Hematopoietic multipotent progenitor cell treated with erythropoietin and hydrocortisone succinate and interleukin-3 and kit ligand, for 4 days (in vitro differentiated cells): ENCODE measurements at regions not wholly inside any gene's neighbourhood (a gene's known extent, or its start where the extent isn't known, plus 50 kb on each side); places are given as distances from the start of the nearest gene placed in this dataset.
"Not testable (repeated sequence)": the region's sequence is repeated elsewhere in the genome, so short reads cannot be mapped to it uniquely, and the experiment has no call there.

Experiments
- DNase-seq: peaks from one replicate; pipeline ENCODE4 v3.0.0-alpha.2; 2015

DNA sequence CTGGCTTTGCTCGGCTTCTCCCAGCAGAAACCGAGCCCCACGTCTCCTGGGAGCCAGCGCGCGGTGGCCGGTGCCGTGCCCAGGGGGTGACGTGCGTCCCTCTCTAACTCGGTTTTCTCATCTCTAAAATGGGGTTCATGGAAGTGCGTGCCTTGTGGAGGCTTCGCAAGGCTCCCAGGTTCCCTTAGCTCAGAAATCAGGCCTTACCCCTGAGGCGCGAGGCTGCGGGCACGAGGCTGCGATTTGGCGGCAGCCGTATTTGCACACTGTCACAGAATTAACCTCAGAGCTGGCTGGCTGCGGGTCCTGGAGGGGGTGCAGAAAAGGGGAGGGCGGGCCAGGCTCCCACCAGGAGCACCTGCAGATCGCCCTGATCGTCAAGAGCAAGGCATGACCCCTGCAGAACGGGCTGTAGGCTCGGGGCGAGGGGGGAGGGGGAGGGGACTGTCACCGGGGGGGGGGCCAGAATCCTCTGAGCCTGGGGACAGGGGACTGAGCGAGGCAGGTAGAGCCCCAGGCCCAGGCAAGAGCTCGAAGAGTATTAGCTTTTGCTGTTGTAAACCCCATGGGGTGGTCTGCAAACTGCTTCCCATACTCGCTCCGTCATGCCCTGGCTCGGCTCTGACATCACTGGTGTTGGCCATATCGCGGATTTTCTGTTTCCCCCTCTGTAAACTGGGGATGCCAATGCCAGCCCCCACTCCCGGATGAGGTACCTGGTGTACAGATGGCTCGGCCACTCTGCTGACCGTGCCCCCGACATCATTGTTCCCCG, 62.2 kb downstream of the CCNE1 start:
- DNase-seq = no peak

DNA sequence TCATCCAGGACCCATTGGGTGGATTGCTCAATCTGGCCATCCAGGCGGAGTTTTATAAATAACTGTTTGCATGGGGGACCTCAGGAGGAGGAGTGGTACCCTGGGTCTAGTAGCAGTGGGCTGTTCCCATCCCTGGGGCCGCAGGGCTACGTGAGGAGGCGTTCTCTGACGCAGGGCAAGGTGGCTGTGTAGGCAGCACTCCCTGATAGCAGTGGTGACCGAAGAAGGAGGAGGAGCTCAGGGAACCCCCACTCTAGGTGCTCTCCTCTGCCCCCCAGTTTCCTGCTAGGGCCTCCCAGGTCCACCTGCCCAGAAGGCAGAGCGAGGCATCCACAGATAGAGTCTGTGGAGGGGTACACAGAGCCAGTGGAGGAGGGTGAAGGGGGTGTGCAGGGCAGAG, 64.1 kb downstream of the CCNE1 start:
- DNase-seq = no peak

DNA sequence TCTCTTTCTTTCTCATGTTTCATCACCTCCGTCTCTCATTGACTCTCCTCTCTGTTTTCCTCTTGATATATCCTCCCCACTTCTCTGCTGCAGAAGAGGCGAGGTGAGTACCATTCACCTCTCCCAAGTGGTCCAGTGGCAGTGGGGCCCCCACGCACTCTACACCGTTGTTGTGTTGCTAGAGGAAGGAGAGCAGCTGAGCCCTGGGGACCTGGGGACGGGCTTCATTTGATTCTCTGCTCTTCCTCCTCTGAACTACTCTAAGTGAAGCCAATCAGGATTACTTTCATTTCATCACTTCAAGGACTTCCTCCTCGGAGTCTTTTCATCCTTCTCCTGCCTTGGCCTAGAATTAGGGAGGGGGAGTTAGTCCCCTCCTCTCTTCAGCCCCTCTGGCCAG, 64.6 kb downstream of the CCNE1 start:
- DNase-seq = no peak

DNA sequence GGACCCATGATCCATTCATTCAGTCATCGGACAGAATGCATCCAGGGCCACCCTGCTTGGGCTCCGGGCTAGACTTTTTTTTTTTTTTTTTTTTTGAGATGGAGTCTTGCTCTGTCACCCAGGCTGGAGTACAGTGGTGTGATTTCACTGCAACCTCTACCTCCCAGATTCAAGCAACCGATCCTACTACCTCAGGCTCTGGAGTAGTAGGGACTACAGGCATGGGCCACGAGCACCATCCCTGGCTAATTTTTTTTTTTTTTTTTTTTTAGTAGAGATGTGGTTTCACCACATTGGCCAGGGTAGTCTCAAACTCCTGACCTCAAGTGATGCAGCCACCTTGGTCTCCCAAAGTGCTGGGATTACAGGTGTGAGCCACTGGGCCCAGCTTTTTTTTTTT, 65.1 kb downstream of the CCNE1 start:
- not testable (repeated sequence) for DNase-seq

DNA sequence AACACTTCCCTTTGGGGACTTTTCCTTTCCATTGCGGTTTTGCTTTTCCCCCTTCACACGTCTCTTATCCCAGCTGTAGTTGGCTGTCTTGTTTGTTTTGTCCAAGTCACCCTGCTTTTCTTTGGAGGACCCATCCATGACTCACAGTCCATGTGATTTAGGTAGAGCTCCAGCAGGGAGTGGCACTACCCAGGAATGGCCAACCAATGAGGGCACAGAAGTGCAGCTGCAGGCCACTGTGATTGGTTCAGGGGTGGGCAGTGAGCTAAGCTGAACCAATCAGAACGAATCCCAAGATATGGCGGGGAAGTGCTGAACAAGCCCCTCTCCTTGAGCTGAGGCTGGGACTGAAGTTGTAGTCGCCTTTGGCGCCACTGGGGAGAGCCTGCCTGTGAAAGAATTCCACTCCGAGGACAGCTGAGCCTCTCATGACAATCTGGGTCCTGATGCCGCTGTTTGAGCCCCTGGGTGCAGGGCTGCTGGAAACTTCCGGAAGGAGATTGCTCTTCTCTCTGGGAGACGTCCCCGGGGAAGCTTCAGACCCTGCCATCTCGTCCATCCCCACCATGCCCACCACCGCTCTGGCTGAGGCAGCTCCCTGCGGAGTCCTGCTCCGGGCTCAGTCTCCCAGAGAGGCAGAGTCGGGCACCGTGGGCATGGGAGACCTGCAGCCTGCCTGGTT, 62.9 kb upstream of the URI1 start:
- DNase-seq = peak; percentile 40

DNA sequence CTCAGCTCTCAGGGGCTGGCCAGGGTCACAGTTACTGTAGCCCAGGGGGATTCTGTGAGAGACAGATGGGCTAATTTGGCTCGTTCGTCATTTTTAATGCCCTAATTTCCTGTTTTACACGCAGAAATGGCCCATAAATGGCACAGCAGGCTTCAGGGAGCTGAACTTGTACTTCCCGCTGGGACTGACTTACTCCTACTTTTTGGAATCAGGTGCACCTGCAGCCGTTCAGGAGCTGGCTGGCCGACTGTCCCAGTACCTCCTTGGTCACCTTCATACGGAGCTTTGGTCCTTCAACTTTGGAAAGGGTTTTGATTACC, 62.4 kb upstream of the URI1 start:
- DNase-seq = no peak

DNA sequence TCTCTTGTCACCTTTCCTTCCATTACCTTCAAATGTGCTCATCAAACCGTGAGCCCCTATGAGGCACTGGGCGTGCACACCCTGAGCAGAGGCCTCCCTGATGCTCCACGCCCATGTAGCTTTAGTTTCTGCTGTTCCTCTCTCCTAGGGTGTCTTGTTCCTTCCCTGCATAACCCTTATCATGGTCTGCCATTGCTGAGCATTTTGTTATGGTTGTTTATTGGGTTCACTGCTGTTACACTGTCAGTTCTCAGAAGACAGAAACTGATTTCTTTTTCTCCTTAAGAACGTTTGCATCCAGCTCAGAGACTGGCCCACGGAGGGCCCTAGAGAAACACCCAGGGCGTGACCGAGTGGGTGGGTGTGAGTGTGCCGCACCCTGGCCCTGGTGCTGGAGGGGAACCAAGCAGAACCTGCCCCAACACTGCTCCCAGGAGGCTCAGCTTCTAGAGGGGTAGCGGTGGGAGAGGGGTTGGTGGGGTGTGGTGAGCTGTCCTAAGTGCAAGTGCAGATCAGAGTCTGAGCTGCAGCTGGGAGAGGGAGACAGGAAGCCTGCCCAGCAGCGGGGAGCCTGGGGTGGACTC, 61.4 kb upstream of the URI1 start:
- peak; percentile 33 for DNase-seq

DNA sequence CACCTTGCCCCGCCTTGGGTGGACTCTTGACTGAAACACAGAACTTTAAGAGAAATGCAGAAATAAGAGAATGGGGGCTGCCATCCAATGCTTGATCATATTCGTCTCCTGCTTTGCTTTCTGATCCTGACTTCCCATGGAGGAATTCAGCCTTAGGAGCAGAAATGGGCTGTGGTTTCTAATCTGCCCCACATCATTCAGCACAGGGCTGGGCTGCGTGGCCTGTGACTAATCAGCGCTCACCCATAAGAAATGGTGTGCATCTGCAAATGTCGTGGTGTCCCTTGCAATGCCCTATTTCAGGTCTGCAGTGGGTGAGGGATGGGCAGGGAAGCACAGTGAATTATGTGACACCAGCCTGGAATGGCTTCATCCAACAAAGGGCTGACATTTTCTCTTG, 60.7 kb upstream of the URI1 start:
- DNase-seq = no peak

DNA sequence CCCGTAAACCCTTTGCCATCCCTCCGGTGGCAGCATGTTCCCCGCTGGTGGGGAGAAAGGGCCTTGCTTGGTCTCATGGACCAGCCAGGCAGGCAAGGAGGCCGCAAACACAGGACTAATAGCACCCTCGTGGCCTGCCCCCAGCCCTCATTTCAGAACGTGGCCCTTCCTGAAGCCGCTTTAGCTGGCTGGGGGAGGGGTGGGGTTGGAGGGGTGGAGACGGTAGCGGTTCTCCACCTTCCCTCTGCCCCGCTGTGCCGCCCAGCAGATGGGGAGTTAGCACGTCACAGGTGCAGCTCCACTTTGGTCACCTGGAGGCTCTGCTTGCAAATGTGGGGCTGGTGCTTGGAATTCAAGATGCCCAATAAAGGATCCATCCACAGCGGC, 59.3 kb upstream of the URI1 start:
- DNase-seq = no peak

DNA sequence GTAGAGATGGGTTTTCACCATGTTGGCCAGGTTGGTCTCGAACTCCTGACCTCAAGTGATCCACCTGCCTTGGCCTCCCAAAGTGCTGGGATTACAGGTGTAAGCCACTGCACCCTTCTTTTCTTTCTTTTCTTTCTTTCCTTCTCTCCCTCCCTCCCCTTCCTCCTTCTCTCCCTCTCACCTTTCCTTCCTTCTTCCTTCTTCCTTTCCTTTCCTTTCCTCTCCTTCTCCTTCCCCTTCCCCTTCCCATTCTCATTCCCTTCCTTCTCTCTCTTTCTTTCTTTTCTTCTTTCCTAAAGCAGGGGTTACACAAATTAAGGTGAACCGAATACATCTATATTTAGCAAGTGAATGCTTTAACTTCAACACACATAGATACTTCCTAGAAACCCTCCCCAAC, 58.0 kb upstream of the URI1 start:
- no peak for DNase-seq

DNA sequence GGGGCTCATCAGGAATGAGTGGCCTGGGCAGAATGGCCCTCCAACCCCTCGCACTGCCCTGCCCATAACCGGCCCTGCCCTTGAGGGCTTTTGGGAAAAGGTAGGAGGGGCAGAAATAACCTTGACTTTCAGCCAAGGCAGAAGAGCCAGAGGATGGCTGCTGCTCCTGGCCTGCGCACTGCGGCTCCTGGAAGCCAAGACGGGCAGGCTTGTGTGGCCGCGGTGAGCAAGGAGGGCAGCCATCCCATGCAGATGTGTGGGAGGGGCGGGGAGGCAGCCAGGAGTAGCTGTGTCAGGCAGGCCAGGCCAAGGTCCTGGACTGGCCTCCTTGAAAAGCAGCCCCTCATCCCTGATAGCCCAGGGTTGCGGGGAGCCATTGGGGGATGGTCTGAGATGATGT, 57.6 kb upstream of the URI1 start:
- DNase-seq = no peak

DNA sequence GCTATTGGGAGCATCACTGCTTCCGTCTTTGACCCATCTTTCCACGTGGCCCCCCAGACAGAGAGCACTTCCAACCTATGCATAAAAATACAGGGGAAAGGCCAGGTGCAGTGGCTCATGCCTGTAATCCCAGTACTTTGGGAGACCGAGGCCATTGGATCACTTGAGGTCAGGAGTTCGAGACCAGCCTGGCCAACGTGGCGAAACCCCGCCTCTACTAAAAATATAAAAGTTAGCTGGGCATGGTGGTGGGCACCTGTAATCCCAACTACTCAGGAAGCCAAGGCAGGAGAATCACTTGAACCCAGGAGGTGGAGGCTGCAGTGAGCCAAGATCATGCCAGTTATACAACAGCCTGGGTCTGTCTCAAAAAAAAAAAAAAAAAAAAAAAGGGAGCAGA, 55.9 kb upstream of the URI1 start:
- not testable (repeated sequence) for DNase-seq

DNA sequence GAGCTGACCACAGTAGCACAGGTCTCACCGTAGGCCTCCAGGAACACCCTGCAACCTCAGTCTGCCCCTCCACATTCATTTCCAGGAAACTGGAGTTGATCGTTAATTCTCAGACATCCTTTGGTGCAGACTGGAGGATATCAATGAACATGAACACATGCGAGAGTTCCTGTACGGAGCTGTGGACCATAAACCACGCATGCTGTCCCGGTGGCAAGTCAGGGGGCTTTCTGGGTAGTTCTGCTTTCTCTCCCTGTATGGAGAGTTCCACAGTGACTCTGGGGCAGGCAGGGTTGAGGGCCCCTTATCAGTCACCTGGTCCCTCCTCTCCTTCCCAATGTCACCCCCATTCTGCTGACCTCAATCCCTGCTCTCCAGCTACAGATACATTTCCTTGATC, 55.5 kb upstream of the URI1 start:
- peak; percentile 53 for DNase-seq

DNA sequence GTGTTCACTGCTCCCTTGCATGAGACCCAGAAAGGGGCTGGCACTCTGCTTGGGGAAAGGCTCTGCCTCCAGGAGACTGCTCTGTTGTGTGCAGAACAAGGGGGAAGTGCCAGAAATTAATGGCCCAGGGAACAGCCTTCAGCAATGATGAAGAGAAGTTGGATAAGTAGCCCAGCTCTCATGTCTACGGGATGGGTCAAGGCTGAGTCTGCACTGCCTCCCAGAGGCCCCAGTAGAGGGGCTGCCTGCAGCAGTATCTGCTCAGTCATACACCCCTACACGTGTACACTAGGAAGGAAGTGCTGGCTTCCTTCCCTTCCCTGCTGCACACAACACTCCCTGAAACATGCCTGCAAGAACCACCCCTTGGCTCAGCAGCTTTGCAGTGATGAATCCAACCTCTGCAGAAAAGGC, 54.6 kb upstream of the URI1 start:
- peak; percentile 85 for DNase-seq

DNA sequence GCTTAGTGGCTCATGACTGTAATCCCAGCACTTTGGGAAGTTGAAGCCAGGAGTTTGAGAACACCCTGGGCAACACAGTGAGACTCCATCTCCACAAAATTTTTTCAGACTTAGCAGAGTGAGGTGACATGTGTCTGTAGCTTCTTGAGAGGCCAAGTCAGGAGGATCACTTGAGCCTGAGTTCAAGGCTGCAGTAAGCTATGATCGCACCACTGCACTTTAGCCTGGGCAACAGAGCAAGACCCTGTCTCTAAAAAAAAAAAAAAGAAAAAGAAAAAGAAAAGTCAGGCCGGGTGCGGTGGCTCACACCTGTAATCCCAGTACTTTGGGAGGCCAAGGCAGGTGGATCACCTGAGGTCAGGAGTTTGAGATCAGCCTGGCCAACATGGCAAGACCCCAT, 54.0 kb upstream of the URI1 start:
- not testable (repeated sequence) for DNase-seq

DNA sequence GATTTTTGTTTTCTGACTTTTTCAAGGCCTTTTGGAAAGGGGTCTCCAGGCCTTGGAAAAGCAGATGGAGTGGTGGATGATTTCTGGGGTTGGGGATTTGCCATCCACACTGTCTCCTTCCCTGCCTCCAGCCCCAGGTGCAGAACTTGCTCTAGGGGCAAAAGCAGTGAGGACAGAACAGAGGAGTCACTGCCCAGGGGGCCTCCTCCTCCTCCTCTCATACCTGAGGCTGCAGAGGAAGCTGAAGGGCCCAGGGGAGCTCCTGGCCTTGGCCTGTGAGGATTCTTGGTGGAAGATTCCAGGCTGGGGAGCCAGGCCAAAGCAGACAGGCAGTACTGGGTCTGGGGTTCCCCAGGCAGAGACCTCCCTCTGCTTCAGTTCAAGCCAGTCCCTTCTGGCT, 52.3 kb upstream of the URI1 start:
- no peak for DNase-seq

DNA sequence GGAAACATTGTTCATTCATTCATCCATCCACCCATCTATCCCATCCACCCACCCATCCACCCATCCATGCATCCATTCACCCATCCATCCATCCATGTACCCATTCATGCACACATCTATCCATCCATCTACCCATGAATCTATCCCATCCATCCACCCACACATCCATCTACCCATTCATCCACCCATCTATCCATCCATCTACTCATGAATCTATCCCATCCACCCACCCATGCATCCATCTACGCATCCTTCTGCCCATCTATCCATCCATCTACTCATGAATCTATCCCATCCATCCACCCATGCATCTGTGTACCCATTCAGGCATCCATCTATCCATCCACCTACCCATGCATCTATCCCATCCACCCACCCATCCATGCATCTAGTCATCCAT, 51.6 kb upstream of the URI1 start:
- no peak for DNase-seq
